ENCODE measurements at regions not wholly inside any gene's neighbourhood (a gene's known extent, or its start where the extent isn't known, plus 50 kb on each side); places are given as distances from the start of the nearest gene placed in this dataset.

DNA sequence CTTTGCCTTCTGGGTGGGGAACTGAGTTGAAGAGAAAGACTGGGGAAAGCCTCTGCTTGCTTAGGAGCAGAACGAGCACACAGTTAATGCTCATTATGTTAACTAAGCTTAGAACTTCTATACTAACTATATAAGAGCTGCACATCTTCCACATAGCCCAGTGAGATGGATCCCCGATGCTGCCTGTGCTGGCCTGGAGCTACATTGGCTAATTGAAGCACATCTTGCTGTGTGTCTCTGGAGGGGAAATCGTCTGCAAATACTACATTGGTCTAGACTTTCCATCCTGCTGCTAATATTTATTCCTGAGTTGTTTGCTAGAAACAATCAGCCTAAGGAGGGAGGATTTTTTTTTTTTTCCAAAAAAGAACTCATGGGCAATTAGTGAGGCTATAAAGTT, 406.3 kb downstream of the HAPSTR1 start:
- TF ChIP-seq POU6F1 (CRISPR knock-in tag; IDR thresholded peaks at IDR 0.05; ENCODE audit: borderline replicate concordance, low read depth) (no peak), ARNTL (CRISPR knock-in tag; IDR thresholded peaks at IDR 0.05; ENCODE audit: borderline replicate concordance, low read depth) (no peak), GLIS3 (CRISPR knock-in tag; IDR thresholded peaks at IDR 0.05) (no peak)

All from SK-N-SH treated with all-trans-retinoic acid at 6 μM for 48 hours (cell line).